IgD-negative memory B cell (primary cell): ENCODE measurements at regions not wholly inside any gene's neighbourhood (a gene's known extent, or its start where the extent isn't known, plus 50 kb on each side); places are given as distances from the start of the nearest gene placed in this dataset.

Experiments used
- H3K27ac Mint-ChIP-seq, 3 donors: one replicate each; pipeline ENCODE4 v1.8.0; 2020 to 2022; ENCODE audit warnings: mild to moderate bottlenecking in 3 of 3, mixed read lengths in 3 of 3, moderate library complexity in 1 of 3
- H3K27me3 Mint-ChIP-seq: one replicate; pipeline ENCODE4 v1.8.0; 2021; ENCODE audit warnings: mixed read lengths
- H3K36me3 Mint-ChIP-seq: one replicate; pipeline ENCODE4 v1.8.0; 2020; ENCODE audit warnings: mild to moderate bottlenecking, mixed read lengths
- H3K4me1 Mint-ChIP-seq, 3 donors: one replicate each; pipeline ENCODE4 v1.8.0; 2020 to 2022; ENCODE audit warnings: mixed read lengths in 3 of 3, mild to moderate bottlenecking in 1 of 3
- H3K4me3 Mint-ChIP-seq, 4 donors: one replicate each; pipeline ENCODE4 v1.8.0; 2020 to 2022; ENCODE audit warnings: mild to moderate bottlenecking in 4 of 4, mixed read lengths in 4 of 4, moderate library complexity in 3 of 4
- H3K9me3 Mint-ChIP-seq, 3 donors: one replicate each; pipeline ENCODE4 v1.8.0; 2020 to 2021; ENCODE audit warnings: mixed read lengths in 3 of 3, mild to moderate bottlenecking in 1 of 3

DNA sequence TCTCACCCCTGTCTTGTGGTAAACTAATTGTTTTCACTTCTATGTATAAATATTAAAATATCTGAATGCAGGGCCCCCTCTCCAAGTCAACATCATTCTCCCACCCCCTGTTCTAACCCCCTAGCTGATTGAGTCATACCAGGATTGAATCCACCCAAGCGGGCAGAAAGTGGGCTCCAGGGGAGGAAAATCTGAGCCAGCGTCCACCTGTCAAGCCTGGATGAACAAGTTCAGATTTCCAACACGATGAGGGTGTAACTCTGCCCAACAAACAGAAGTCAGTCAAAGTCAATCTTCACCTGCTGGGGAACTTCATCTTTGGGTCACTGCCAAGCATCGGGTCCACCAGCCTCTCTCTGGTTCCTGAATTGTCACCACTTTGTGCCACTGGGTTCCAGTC, 162.9 kb upstream of the CELF2 start:
- no peak overlapping the region for H3K4me3 Mint-ChIP-seq
- H3K9me3 Mint-ChIP-seq, result no peaks in the 10 kb centered on the region
- H3K27ac Mint-ChIP-seq, result no peak overlapping the region
- no peaks in the 10 kb centered on the region for H3K36me3 Mint-ChIP-seq
- H3K27me3 Mint-ChIP-seq, result peaks cover 15% of the 10 kb centered on the region
- H3K4me1 Mint-ChIP-seq, result peaks cover 0 to 6% (median 4%) of the 10 kb centered on the region in 3 donors

DNA sequence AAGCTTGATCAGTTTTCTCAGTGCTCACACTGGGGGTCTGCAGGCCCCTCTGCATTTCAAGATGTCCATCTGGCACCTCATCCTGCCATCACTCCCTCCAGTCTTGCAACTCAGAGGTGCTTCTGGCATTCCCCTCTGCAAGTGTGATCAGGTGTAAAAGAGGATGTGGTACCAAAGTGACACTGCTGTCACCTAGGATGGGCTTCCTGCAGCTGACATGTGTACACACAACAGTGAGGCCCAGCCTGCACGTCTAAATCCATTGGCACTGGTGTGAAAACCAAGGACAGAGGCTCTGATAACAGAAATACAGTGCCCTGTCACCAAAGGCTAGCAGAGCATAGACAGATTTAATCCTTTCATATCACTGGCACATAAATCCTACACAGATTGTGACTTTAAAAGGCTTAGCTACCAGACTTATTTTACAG, 162.5 kb upstream of the CELF2 start:
- Mint-ChIP-seq H3K4me3 (peak overlapping the region in 1 of 4 donors; percentile 49), H3K36me3 (no peaks in the 10 kb centered on the region), H3K4me1 (peaks cover 0 to 6% (median 4%) of the 10 kb centered on the region in 3 donors), H3K27ac (peak overlapping the region in 1 of 3 donors; percentile 11), H3K9me3 (no peaks in the 10 kb centered on the region), H3K27me3 (peaks cover 14% of the 10 kb centered on the region)

DNA sequence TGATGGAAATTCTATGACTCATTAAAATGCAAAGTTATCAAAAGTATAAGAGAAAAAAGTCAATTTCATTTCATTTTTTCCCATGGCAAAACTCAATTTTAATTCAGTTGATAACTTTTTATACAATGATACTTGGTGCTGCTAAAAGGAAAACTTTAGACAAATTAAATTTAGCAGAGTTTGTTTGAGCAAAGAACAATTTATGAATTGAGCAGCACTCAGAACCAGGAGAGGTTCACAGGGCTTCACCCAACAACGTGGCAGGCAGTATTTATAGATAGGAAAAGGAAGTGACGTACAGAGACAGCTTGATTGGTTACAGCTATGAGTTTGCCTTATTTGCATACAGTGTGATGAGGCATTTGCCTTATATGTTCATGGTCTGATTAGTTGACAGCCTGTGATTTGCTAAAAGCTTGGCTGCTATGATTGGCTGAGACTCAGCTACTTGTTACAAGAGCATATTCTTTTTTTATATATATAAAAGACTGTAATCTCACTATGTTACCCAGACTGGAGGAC, 157.2 kb upstream of the CELF2 start:
- Mint-ChIP-seq H3K27me3 (no peaks in the 10 kb centered on the region), H3K4me1 (peaks cover 0 to 2% (median 0%) of the 10 kb centered on the region in 3 donors), H3K27ac (no peak overlapping the region), H3K9me3 (peaks cover 2 to 3% (median 3%) of the 10 kb centered on the region in 3 donors), H3K4me3 (peak overlapping the region in 1 of 4 donors; percentile 58), H3K36me3 (no peaks in the 10 kb centered on the region)

DNA sequence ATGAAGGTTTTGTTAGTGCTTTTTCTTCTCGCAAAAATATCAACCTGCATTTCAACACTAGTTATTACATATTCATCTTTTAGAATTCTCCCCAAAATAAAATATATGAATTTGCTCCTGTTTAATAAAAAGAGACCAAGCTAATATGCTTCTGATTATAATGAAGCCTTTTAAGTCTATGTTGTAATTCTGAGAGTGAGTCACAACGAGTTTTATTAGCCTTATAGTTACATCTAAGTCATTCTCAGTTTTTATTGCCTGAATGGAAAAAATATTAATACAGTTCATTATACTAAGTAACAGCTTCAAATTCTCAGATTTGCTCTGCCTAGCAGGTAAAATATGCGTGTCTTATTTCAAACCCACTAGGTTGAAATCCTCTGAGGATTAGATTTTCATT, 152.4 kb upstream of the CELF2 start:
- Mint-ChIP-seq H3K9me3 (peaks cover 2 to 3% (median 3%) of the 10 kb centered on the region in 3 donors), H3K4me1 (peaks cover 0 to 2% (median 0%) of the 10 kb centered on the region in 3 donors), H3K36me3 (no peaks in the 10 kb centered on the region), H3K27ac (no peak overlapping the region), H3K4me3 (no peak overlapping the region), H3K27me3 (peaks cover 2% of the 10 kb centered on the region)

DNA sequence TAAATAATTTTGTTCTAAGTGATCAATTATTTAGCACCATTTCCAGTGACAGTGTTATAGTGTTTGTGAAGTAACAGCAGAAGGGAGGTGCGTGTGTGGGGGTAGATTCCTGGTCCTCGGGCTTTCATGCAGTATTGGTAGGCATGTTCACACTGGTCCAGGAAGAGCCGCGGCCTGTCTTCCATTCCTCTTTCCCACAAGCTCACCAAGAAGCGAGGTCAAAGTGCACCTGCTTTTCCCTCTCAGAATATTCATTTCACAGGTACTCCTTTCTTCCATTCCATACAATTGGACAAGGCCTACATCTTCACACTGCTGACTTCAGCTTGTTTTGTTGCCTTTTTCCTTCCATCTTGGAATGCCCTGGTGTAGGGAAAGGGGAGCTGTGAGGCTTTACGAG, 151.8 kb upstream of the CELF2 start:
- Mint-ChIP-seq H3K4me3 (no peak overlapping the region), H3K9me3 (peaks cover 0 to 2% (median 1%) of the 10 kb centered on the region in 3 donors), H3K4me1 (peaks cover 0 to 5% (median 4%) of the 10 kb centered on the region in 3 donors), H3K27ac (no peak overlapping the region), H3K27me3 (peaks cover 6% of the 10 kb centered on the region), H3K36me3 (no peaks in the 10 kb centered on the region)

DNA sequence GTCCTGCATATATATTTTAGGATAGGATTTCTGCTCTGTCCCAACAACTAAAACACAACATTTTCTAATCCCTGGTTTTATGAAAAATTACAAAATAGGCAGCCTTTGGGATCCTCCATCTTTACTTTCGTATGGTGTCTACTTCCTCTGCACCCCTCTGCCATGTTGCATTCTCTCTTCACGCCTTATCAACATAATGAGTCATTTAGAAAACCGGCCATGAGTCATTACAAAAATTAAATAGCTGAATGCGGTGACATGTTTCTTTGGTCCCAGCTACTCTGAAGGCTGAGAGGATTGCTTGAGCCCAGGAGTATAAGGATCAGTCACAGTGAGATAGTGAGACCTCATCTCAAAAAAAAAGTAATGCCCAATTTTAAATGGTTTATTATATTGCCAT, 148.1 kb upstream of the CELF2 start:
- Mint-ChIP-seq H3K4me1 (peaks cover 0 to 8% (median 4%) of the 10 kb centered on the region in 3 donors), H3K36me3 (no peaks in the 10 kb centered on the region), H3K9me3 (no peaks in the 10 kb centered on the region), H3K27me3 (peaks cover 14% of the 10 kb centered on the region), H3K27ac (no peak overlapping the region), H3K4me3 (no peak overlapping the region)

DNA sequence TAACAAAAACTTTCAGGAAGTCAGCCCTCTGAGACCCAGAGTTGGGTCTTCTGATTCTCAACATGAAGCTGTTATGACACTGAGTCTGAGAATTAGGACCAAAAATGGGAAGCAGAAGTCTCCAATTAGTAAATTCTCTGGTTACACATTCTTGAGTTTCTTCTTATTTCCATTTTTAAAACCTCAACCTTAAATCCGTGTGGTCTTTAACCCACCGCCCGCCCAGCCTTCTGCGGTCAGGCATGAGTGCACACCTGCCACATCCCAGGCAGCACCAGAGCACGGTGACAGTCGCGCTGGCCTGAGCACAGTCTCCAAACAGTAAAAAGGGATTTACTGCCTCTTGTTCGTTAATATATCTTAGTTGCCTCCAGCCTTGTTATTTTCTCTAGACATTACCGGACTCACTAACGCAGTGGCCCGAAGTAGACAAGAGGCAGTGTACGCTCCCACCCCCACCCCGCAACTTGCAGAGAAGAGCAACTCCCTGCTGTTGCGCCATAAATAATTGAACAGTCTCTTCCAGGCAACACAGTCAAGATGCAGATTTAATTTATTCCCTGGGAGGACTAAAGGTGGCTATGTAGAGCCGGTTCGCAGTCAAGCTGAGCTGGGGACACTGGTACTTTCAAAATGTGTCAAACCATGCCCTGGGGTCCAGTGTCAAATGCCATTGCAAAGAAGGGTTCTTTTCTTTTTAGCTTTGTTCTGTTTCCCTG, 147.0 kb upstream of the CELF2 start:
- peaks cover 14% of the 10 kb centered on the region for H3K27me3 Mint-ChIP-seq
- peaks cover 0 to 8% (median 4%) of the 10 kb centered on the region in 3 donors for H3K4me1 Mint-ChIP-seq
- no peak overlapping the region for H3K27ac Mint-ChIP-seq
- H3K9me3 Mint-ChIP-seq, result no peaks in the 10 kb centered on the region
- peak overlapping the region in 2 of 4 donors; percentile 13 to 66 for H3K4me3 Mint-ChIP-seq
- peaks cover under 1% of the 10 kb centered on the region for H3K36me3 Mint-ChIP-seq

DNA sequence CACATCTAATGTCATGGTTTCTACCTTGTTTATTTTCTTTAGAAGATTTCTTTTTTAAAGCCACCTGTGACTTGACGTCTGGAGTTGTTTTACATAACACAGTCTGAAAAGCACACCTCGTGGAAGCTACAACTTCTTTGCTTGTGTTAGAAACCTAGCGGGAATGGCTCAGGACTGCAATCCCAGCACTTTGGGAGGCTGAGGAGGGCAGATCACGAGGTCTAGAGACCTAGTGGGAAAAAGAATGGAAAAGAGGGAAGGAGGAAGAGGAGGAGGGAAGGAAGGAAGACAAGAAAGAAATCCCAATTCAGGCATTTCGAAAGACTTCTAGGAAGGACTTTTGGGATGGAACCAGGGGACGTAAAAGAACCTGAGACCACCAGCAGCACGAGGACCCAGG, 146.3 kb upstream of the CELF2 start:
- H3K27me3 Mint-ChIP-seq, result peaks cover 14% of the 10 kb centered on the region
- H3K4me1 Mint-ChIP-seq, result peaks cover 0 to 8% (median 4%) of the 10 kb centered on the region in 3 donors

DNA sequence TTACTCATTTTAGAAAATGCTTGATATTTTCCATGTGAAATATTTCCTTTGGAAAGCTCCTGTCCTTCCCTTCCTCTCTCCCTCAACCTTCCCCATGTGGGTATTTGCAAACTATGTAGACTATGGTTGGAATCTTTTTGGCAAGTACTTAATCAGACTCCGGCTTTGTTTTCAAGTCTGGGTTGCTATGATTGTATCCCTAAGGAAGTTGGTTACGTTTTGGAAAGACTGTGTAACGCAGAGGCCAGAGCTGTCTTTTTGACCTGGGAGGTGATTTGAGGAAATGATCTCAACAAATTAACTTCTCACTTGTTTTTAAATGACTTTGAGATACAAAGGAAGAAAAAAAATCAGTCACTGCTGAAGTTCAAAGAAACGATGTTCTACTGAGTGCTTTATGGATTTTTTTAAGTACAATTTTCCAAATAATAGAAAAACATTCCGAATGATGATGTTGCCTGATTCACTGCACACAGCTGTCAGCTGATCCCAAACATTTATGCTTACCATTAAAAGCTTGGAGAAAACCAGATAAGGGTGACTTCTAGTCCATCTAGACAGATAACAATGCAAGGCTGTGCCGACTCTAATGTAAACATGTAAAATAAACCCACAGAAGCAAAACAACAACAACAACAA, 145.5 kb upstream of the CELF2 start:
- Mint-ChIP-seq H3K27ac (no peak overlapping the region), H3K4me3 (no peak overlapping the region)

More for the DNA sequence above, 146.3 kb upstream of the CELF2 start:
- no peak overlapping the region for H3K27ac Mint-ChIP-seq
- H3K4me3 Mint-ChIP-seq, result peak overlapping the region in 1 of 4 donors; percentile 4
- no peaks in the 10 kb centered on the region for H3K9me3 Mint-ChIP-seq
- H3K36me3 Mint-ChIP-seq, result peaks cover 2% of the 10 kb centered on the region

DNA sequence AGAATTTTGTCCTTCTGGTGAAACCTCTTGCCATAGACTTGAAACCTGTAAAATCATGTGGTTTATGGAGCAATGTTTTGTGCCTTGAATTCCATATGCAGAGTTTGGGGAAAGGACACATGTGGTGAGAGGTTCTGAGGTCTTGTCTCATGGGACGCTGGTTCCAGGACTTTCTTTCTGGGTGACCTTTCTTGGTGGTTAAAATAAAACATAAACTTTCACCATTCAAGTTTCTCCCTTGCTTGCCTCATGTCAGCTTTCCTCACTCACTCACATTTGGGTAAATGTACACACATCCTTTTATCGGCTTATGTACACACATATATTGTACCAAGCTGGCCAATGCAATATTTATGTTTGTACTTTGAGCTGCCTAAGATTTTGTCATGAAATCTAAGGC, 144.9 kb upstream of the CELF2 start:
- Mint-ChIP-seq H3K27ac (no peak overlapping the region), H3K4me3 (no peak overlapping the region), H3K4me1 (peaks cover 0 to 8% (median 4%) of the 10 kb centered on the region in 3 donors), H3K9me3 (no peaks in the 10 kb centered on the region), H3K36me3 (peaks cover 2% of the 10 kb centered on the region), H3K27me3 (peaks cover 17% of the 10 kb centered on the region)

More for the DNA sequence above, 145.5 kb upstream of the CELF2 start:
- Mint-ChIP-seq H3K27me3 (peaks cover 17% of the 10 kb centered on the region), H3K36me3 (peaks cover 2% of the 10 kb centered on the region), H3K9me3 (no peaks in the 10 kb centered on the region), H3K4me1 (peaks cover 0 to 8% (median 4%) of the 10 kb centered on the region in 3 donors)

DNA sequence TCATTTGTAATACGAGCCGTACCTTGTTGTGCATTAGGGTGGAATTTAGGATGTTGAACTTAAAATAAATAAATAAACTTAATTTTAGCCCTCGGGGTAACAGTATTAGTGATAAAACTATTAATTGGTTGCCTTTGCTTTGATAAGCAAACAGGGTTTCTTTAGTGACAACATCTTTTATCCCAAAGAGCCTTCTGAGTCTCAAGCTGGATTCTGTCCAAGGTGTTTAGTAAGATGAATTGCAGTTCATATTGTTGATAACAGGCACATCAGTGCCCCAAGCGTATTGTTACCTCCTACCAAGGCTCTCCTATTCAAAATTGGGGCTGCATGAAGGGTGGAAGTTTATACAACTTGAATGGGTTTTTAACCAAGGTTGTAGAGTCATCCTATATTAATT, 144.4 kb upstream of the CELF2 start:
- H3K36me3 Mint-ChIP-seq, result peaks cover 2% of the 10 kb centered on the region
- H3K9me3 Mint-ChIP-seq, result no peaks in the 10 kb centered on the region
- peaks cover 17% of the 10 kb centered on the region for H3K27me3 Mint-ChIP-seq
- no peak overlapping the region for H3K27ac Mint-ChIP-seq
- peaks cover 0 to 8% (median 4%) of the 10 kb centered on the region in 3 donors for H3K4me1 Mint-ChIP-seq
- H3K4me3 Mint-ChIP-seq, result no peak overlapping the region

DNA sequence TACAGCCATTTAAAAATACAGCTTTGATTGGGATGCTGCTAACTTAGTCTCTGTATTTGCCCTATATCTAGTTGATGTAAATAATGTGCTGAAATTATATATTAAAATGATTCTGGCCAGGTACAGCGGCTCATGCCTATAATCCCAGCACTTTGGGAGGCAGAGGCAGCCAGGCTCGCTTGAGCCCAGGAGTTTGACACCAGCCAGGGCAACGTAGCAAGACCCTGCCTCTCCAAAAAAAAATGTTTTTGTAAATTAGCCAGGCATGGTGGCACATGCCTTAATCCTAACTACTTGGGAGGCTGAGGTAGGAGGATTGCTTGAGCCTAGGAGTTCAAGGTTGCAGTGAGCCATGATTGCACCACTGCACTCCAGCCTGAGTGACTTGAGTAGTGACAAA, 143.8 kb upstream of the CELF2 start:
- Mint-ChIP-seq H3K36me3 (peaks cover 2% of the 10 kb centered on the region), H3K9me3 (no peaks in the 10 kb centered on the region), H3K27ac (no peak overlapping the region)

DNA sequence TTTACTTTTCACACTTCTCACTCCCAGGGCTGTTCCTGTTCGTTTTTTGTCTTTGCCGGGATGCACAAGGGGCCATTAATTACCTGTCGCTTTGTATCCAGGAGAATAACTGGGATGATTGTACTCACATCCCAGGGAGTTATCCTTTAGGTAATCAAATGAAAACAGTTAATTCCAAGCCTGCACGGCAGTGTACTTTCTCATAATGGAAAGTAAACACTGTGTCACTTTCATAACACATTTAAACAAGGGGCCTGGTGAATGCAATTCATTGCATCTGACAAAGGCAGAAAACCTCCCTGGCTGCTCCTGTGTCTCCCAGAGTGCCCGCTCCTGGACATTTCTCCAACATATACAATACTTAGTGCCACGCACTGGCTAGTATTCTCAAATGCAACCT, 138.7 kb upstream of the CELF2 start:
- H3K27me3 Mint-ChIP-seq, result peaks cover 7% of the 10 kb centered on the region
- H3K4me3 Mint-ChIP-seq, result no peak overlapping the region
- no peak overlapping the region for H3K27ac Mint-ChIP-seq
- peaks cover 0 to 4% (median 2%) of the 10 kb centered on the region in 3 donors for H3K9me3 Mint-ChIP-seq
- no peaks in the 10 kb centered on the region for H3K4me1 Mint-ChIP-seq
- H3K36me3 Mint-ChIP-seq, result peaks cover 3% of the 10 kb centered on the region

More for the DNA sequence above, 143.8 kb upstream of the CELF2 start:
- no peak overlapping the region for H3K4me3 Mint-ChIP-seq
- peaks cover 17% of the 10 kb centered on the region for H3K27me3 Mint-ChIP-seq
- H3K4me1 Mint-ChIP-seq, result peaks cover 0 to 8% (median 4%) of the 10 kb centered on the region in 3 donors

DNA sequence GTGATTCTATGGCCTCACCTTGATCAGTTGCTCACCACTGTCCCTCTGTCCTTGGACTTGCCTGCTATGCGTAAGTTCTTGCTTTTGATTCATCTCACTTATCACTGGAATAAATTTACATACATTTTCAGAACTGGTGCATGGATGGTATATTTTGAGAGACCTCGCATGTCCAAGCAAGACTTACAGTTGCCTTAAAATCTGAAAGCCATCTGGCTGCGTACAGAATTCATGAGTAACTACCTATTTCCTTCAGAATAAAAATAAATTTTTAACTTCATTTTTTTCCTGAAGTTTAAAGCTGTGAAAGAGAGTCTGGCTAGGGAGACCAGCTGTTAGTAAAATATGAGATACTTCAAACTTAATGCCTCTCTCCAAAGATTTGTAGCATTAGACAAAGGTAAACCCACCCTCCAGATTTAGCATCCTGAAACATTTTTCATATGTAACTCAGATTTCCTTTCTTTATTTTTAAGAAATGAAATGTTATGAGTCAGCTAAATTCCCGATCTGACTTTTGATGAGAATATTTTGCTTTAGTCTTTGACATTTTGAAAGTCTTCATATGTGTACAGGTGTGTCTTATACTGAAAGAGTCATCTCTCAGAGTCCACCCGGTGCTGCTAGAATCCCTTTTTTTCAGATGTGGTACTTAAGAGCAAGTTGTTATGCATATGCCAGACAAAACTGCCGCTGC, 136.4 kb upstream of the CELF2 start:
- Mint-ChIP-seq H3K4me1 (no peaks in the 10 kb centered on the region), H3K27me3 (peaks cover 7% of the 10 kb centered on the region), H3K36me3 (peaks cover 2% of the 10 kb centered on the region), H3K27ac (no peak overlapping the region), H3K9me3 (peaks cover 5 to 18% (median 11%) of the 10 kb centered on the region in 3 donors), H3K4me3 (no peak overlapping the region)

DNA sequence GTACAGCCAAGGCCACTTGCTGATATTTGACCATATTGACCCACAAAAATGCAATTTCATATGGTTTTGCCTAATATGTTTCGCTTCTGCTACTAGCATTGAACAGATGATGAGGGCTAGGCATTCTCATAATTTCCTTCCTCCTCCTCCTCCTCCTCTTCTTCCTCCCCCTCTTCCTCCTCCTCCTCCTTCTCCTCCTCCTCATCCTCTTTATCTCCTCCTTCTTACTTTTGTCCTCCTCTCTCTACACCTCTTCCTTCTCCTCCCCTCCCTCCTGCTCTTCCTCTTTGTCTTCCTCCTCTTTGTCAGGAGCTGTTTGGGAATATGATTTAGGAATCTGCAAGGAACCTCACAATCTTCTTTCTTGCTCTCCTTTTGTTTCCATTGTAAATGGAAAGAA, 133.9 kb upstream of the CELF2 start:
- Mint-ChIP-seq H3K9me3 (peaks cover 5 to 18% (median 11%) of the 10 kb centered on the region in 3 donors), H3K36me3 (peaks cover 2% of the 10 kb centered on the region), H3K27me3 (peaks cover 6% of the 10 kb centered on the region), H3K4me1 (no peaks in the 10 kb centered on the region), H3K4me3 (no peak overlapping the region), H3K27ac (no peak overlapping the region)
